BLaER1 treated with 17β-estradiol and CSF1 and Interleukin-3, amounts not matched to agents 10 nM and 100 nM (cell line): ENCODE measurements at regions not wholly inside any gene's neighbourhood (a gene's known extent, or its start where the extent isn't known, plus 50 kb on each side); places are given as distances from the start of the nearest gene placed in this dataset.

Source experiments
- H3K27ac ChIP-seq, 11 experiments: shearing (Covaris generic); formaldehyde crosslinking; 2 replicates each; pipeline ENCODE4 v1.8.1; 2022
- H3K27me3 ChIP-seq, 11 experiments: shearing (Covaris generic); formaldehyde crosslinking; 2 replicates each; pipeline ENCODE4 v1.8.1; 2022
- H3K36me3 ChIP-seq, 11 experiments: shearing (Covaris generic); formaldehyde crosslinking; 2 replicates each; pipeline ENCODE4 v1.8.1; 2022
- H3K4me1 ChIP-seq, 10 experiments: shearing (Covaris generic); formaldehyde crosslinking; 2 replicates each; pipeline ENCODE4 v1.8.1; 2022
- H3K4me2 ChIP-seq, 11 experiments: shearing (Covaris generic); formaldehyde crosslinking; 2 replicates each; pipeline ENCODE4 v1.8.1; 2022
- H3K4me3 ChIP-seq, 10 experiments: shearing (Covaris generic); formaldehyde crosslinking; 2 replicates each; pipeline ENCODE4 v1.8.1; 2022
- H3K9ac ChIP-seq, 11 experiments: shearing (Covaris generic); formaldehyde crosslinking; 2 replicates each; pipeline ENCODE4 v1.8.1; 2022
- H3K9me3 ChIP-seq, 11 experiments: shearing (Covaris generic); formaldehyde crosslinking; replicated peaks in 1 of 11; 2 replicates each; pipeline ENCODE4 v1.8.1; 2022
- H4K20me1 ChIP-seq, 11 experiments: shearing (Covaris generic); formaldehyde crosslinking; 2 replicates each; pipeline ENCODE4 v1.8.1; 2022
- Cebpa-rat ChIP-seq, 11 experiments: shearing (Covaris generic); IDR thresholded peaks; 2 replicates each; pipeline ENCODE4 v1.8.1; 2022

GRCh38 chr18:55877321-55877720 is 289.3 kb upstream of the TCF4 start:
- H3K4me2 ChIP-seq = peak overlapping the region in 1 of 11 experiments; percentile 55; a peak in 1 of 22 replicates
- no peaks in the 10 kb centered on the region for H3K9me3 ChIP-seq
- no peaks in the 10 kb centered on the region for H4K20me1 ChIP-seq
- H3K4me3 ChIP-seq = no peak overlapping the region
- H3K36me3 ChIP-seq = no peaks in the 10 kb centered on the region
- TF ChIP-seq Cebpa-rat (IDR thresholded peaks at IDR 0.05) = no peak
- peak overlapping the region in 1 of 11 experiments; percentile 75; a peak in 1 of 22 replicates for H3K27ac ChIP-seq
- H3K27me3 ChIP-seq = no peaks in the 10 kb centered on the region
- peaks cover 4 to 22% (median 6%) of the 10 kb centered on the region in 10 experiments; a peak in 10 of 20 replicates for H3K4me1 ChIP-seq
- H3K9ac ChIP-seq = no peak overlapping the region

GRCh38 chr18:55876254-55876653 is 288.3 kb upstream of the TCF4 start:
- Histone ChIP-seq H3K4me2 (no peak overlapping the region), H3K4me3 (no peak overlapping the region), H3K9me3 (no peaks in the 10 kb centered on the region), H3K4me1 (peaks cover 4 to 22% (median 6%) of the 10 kb centered on the region in 10 experiments; a peak in 10 of 20 replicates), H3K27me3 (no peaks in the 10 kb centered on the region), H3K36me3 (no peaks in the 10 kb centered on the region), H4K20me1 (no peaks in the 10 kb centered on the region), H3K27ac (no peak overlapping the region), H3K9ac (no peak overlapping the region)
- TF ChIP-seq Cebpa-rat (IDR thresholded peaks at IDR 0.05) = no peak

GRCh38 chr18:55875371-55875901 is 287.4 kb upstream of the TCF4 start:
- Histone ChIP-seq H3K4me1 (peaks cover 4 to 22% (median 6%) of the 10 kb centered on the region in 10 experiments; a peak in 10 of 20 replicates), H3K4me2 (no peak overlapping the region), H3K9ac (no peak overlapping the region), H3K27ac (no peak overlapping the region), H3K36me3 (no peaks in the 10 kb centered on the region), H4K20me1 (no peaks in the 10 kb centered on the region), H3K9me3 (no peaks in the 10 kb centered on the region), H3K4me3 (no peak overlapping the region), H3K27me3 (no peaks in the 10 kb centered on the region)
- no peak for TF ChIP-seq Cebpa-rat (IDR thresholded peaks at IDR 0.05)

- Histone ChIP-seq H3K27me3 (no peaks in the 10 kb centered on the region), H3K4me1 (peaks cover 0 to 10% (median 0%) of the 10 kb centered on the region in 10 experiments; a peak in 2 of 20 replicates), H3K4me2 (peak overlapping the region in 2 of 11 experiments; percentile 20 to 35; a peak in 3 of 22 replicates), H3K9ac (no peak overlapping the region), H3K9me3 (no peaks in the 10 kb centered on the region), H3K36me3 (no peaks in the 10 kb centered on the region), H3K4me3 (no peak overlapping the region), H4K20me1 (no peaks in the 10 kb centered on the region), H3K27ac (no peak overlapping the region)
- no peak for TF ChIP-seq Cebpa-rat (IDR thresholded peaks at IDR 0.05)
Measured at GRCh38 chr18:55869556-55870501, 281.8 kb upstream of the TCF4 start.

GRCh38 chr18:55868909-55869308 is 280.9 kb upstream of the TCF4 start:
- Histone ChIP-seq H3K4me1 (peaks cover 0 to 10% (median 0%) of the 10 kb centered on the region in 10 experiments; a peak in 2 of 20 replicates), H3K27me3 (no peaks in the 10 kb centered on the region), H4K20me1 (no peaks in the 10 kb centered on the region), H3K27ac (no peak overlapping the region), H3K9me3 (no peaks in the 10 kb centered on the region), H3K4me3 (no peak overlapping the region), H3K9ac (no peak overlapping the region), H3K4me2 (no peak overlapping the region), H3K36me3 (no peaks in the 10 kb centered on the region)
- TF ChIP-seq Cebpa-rat (IDR thresholded peaks at IDR 0.05) = no peak

- TF ChIP-seq Cebpa-rat (IDR thresholded peaks at IDR 0.05) = no peak
- no peaks in the 10 kb centered on the region for H3K27me3 ChIP-seq
- H3K9ac ChIP-seq = no peak overlapping the region
- H3K4me3 ChIP-seq = no peak overlapping the region
- H3K9me3 ChIP-seq = peaks cover 0 to 3% (median 0%) of the 10 kb centered on the region in 11 experiments; a peak in 1 of 22 replicates
- H3K27ac ChIP-seq = no peak overlapping the region
- H3K4me1 ChIP-seq = peaks cover 0 to 10% (median 0%) of the 10 kb centered on the region in 10 experiments; a peak in 2 of 20 replicates
- no peaks in the 10 kb centered on the region for H3K36me3 ChIP-seq
- no peaks in the 10 kb centered on the region for H4K20me1 ChIP-seq
- H3K4me2 ChIP-seq = no peak overlapping the region
Measured at GRCh38 chr18:55866886-55867285, 278.9 kb upstream of the TCF4 start.

GRCh38 chr18:55866006-55866405 is 278.0 kb upstream of the TCF4 start:
- H3K27me3 ChIP-seq = no peaks in the 10 kb centered on the region
- H3K4me2 ChIP-seq = no peak overlapping the region

GRCh38 chr18:55864281-55864680 is 276.3 kb upstream of the TCF4 start:
- no peak overlapping the region for H3K27ac ChIP-seq
- H3K9me3 ChIP-seq = peaks cover 0 to 3% (median 0%) of the 10 kb centered on the region in 11 experiments; a peak in 1 of 22 replicates

More at GRCh38 chr18:55866006-55866405, 278.0 kb upstream of the TCF4 start:
- Histone ChIP-seq H3K36me3 (no peaks in the 10 kb centered on the region), H3K27ac (no peak overlapping the region), H3K4me3 (no peak overlapping the region), H4K20me1 (no peaks in the 10 kb centered on the region), H3K9me3 (peaks cover 0 to 3% (median 0%) of the 10 kb centered on the region in 11 experiments; a peak in 1 of 22 replicates), H3K4me1 (peaks cover 0 to 10% (median 0%) of the 10 kb centered on the region in 10 experiments; a peak in 2 of 20 replicates), H3K9ac (no peak overlapping the region)
- no peak for TF ChIP-seq Cebpa-rat (IDR thresholded peaks at IDR 0.05)

GRCh38 chr18:55863876-55864275 is 275.9 kb upstream of the TCF4 start:
- Histone ChIP-seq H3K9me3 (peaks cover 0 to 3% (median 0%) of the 10 kb centered on the region in 11 experiments; a peak in 1 of 22 replicates), H3K4me3 (no peak overlapping the region), H3K9ac (no peak overlapping the region), H3K36me3 (no peaks in the 10 kb centered on the region), H3K4me2 (no peak overlapping the region), H3K4me1 (peaks cover 0 to 10% (median 6%) of the 10 kb centered on the region in 10 experiments; a peak in 13 of 20 replicates), H3K27ac (no peak overlapping the region), H4K20me1 (no peaks in the 10 kb centered on the region), H3K27me3 (no peaks in the 10 kb centered on the region)
- TF ChIP-seq Cebpa-rat (IDR thresholded peaks at IDR 0.05) = no peak

More at GRCh38 chr18:55864281-55864680, 276.3 kb upstream of the TCF4 start:
- Histone ChIP-seq H4K20me1 (no peaks in the 10 kb centered on the region), H3K27me3 (no peaks in the 10 kb centered on the region), H3K4me3 (no peak overlapping the region), H3K4me1 (peaks cover 0 to 6% (median 2%) of the 10 kb centered on the region in 10 experiments; a peak in 5 of 20 replicates), H3K9ac (no peak overlapping the region), H3K36me3 (no peaks in the 10 kb centered on the region), H3K4me2 (no peak overlapping the region)
- TF ChIP-seq Cebpa-rat (IDR thresholded peaks at IDR 0.05) = no peak
